GM12878 (cell line): ENCODE measurements at regions not wholly inside any gene's neighbourhood (a gene's known extent, or its start where the extent isn't known, plus 50 kb on each side); places are given as distances from the start of the nearest gene placed in this dataset.

ENCODE experiments used
- ATAC-seq: fragments of 200-7000 bp; cut with Tn5 transposase; 3 replicates; pipeline ENCODE4 v1.9.1; 2020; ENCODE audit warnings: mild to moderate bottlenecking, moderate library complexity
- BruUV-seq: library from RNA; stranded (reverse); fragments of 400-500 nt; replicated peaks from 2 replicates; lab custom pipeline; 2021; lab: Mats Ljungman, UMichigan
- CTCF ChIA-PET: fragments of 300-600 bp; sonication (Branson Sonifier 250); formaldehyde crosslinking; extraction: SDS; loops from one replicate; lab custom pipeline; 2021; ENCODE audit warnings: inconsistent platforms; lab: Yijun Ruan, JAX
- POLR2A ChIA-PET: fragments of 350-600 bp; formaldehyde crosslinking; extraction: SDS; loops from one replicate; lab custom pipeline; 2021; ENCODE audit warnings: inconsistent platforms; lab: Charles Lee
- RAD21 ChIA-PET: fragments of 300-600 bp; sonication (Branson Sonifier 250); formaldehyde crosslinking; loops from one replicate; lab custom pipeline; 2023; ENCODE audit warnings: antibody characterized with exemption; ENCODE audit not compliant: unreplicated experiment; lab: Charles Lee
- SMC1A ChIA-PET: fragments of 300-600 bp; sonication (Branson Sonifier 250); formaldehyde crosslinking; loops from one replicate; lab custom pipeline; 2023; ENCODE audit not compliant: unreplicated experiment, uncharacterized antibody; lab: Charles Lee
- DNase-seq: peaks from one replicate; pipeline ENCODE4 v3.0.0-alpha.2; 2011; ENCODE audit warnings: low read depth, low spot score
- FAIRE-seq: peaks from 3 replicates; lab custom pipeline; 2011; peaks lifted over from hg19 to GRCh38; lab: Jason Lieb, UNC
- H2AFZ ChIP-seq: 2 replicates; pipeline ENCODE4 v1.6.0; 2011; ENCODE audit warnings: low read depth, low read length, control low read depth; ENCODE audit not compliant: control insufficient read depth
- H3K27ac ChIP-seq: 2 replicates; pipeline ENCODE4 v1.5.1; 2011; ENCODE audit warnings: control low read depth; ENCODE audit not compliant: control insufficient read depth, insufficient read depth
- H3K27me3 ChIP-seq, 2 experiments: replicated peaks in 1 of 2; 2 replicates each; pipeline versions ENCODE4 v1.6.0 to v1.6.1; 2011; ENCODE audit warnings: low read length in 1 of 2; ENCODE audit not compliant: control insufficient read depth in 2 of 2, insufficient read depth in 2 of 2
- H3K36me3 ChIP-seq, 2 experiments: 2 replicates each; pipeline ENCODE4 v1.5.1; 2011; ENCODE audit warnings: low read length in 1 of 2; ENCODE audit not compliant: control insufficient read depth in 2 of 2, insufficient read depth in 2 of 2
- H3K4me1 ChIP-seq: 2 replicates; pipeline ENCODE4 v1.6.1; 2011; ENCODE audit warnings: mild to moderate bottlenecking, low read length, moderate library complexity, mixed read lengths; ENCODE audit not compliant: control insufficient read depth, insufficient read depth
- H3K4me2 ChIP-seq: 2 replicates; pipeline ENCODE4 v1.6.0; 2011; ENCODE audit warnings: control low read depth; ENCODE audit not compliant: control insufficient read depth, insufficient read depth
- H3K4me3 ChIP-seq: fragments of 200-600 bp; sonication (generic); 2 replicates; pipeline ENCODE4 v1.5.1; 2016
- H3K79me2 ChIP-seq: 2 replicates; pipeline ENCODE4 v1.6.0; 2011; ENCODE audit warnings: low read length; ENCODE audit not compliant: control insufficient read depth, insufficient read depth
- H3K9ac ChIP-seq: 2 replicates; pipeline ENCODE4 v1.8.0; 2011; ENCODE audit warnings: low read length, control low read depth, mixed read lengths; ENCODE audit not compliant: control insufficient read depth, insufficient read depth
- H3K9me3 ChIP-seq: replicated peaks from 3 replicates; pipeline ENCODE4 v1.5.1; 2011; ENCODE audit warnings: mild to moderate bottlenecking, low read length; ENCODE audit not compliant: control insufficient read depth, insufficient read depth
- H4K20me1 ChIP-seq: 2 replicates; pipeline ENCODE4 v1.6.0; 2011; ENCODE audit not compliant: control insufficient read depth, insufficient read depth
- CREM ChIP-seq: IDR thresholded peaks from 2 replicates; pipeline ENCODE4 v1.6.1; 2014; ENCODE audit warnings: antibody characterized with exemption, low read depth
- GABPA ChIP-seq: IDR thresholded peaks from 2 replicates; pipeline ENCODE4 v1.6.1; 2014; ENCODE audit warnings: antibody characterized with exemption, low read depth, mild to moderate bottlenecking, inconsistent platforms
- GATAD2B ChIP-seq: fragments of 450-650 bp; conservative IDR thresholded peaks from 2 replicates; pipeline ENCODE4 v1.6.1; 2017; ENCODE audit warnings: low read depth, mild to moderate bottlenecking, moderate library complexity
- JUNB ChIP-seq: IDR thresholded peaks from 2 replicates; pipeline ENCODE4 v1.6.1; 2016; ENCODE audit warnings: antibody characterized with exemption, mild to moderate bottlenecking
- MEF2A ChIP-seq: IDR thresholded peaks from 2 replicates; pipeline ENCODE4 v1.6.1; 2011; ENCODE audit warnings: low read depth, mild to moderate bottlenecking, low read length, moderate library complexity; ENCODE audit not compliant: insufficient read depth
- NBN ChIP-seq: fragments of 450-650 bp; IDR thresholded peaks from 2 replicates; pipeline ENCODE4 v1.6.1; 2016
- PAX5 ChIP-seq: IDR thresholded peaks from 2 replicates; pipeline ENCODE4 v1.6.1; 2011; ENCODE audit warnings: low read depth, low read length, borderline replicate concordance
- POLR2A ChIP-seq: IDR thresholded peaks from 2 replicates; pipeline ENCODE4 v1.6.1; 2011; ENCODE audit warnings: low read depth, mild to moderate bottlenecking, low read length
- RCOR1 ChIP-seq: conservative IDR thresholded peaks from 2 replicates; pipeline ENCODE4 v1.6.1; 2012; ENCODE audit warnings: low read depth, low read length, improper control_type of control experiment
- RFX5 ChIP-seq: IDR thresholded peaks from 2 replicates; pipeline ENCODE4 v1.6.1; 2011; ENCODE audit warnings: low read depth, low read length, improper control_type of control experiment
- SMAD1 ChIP-seq: fragments of 450-650 bp; IDR thresholded peaks from 2 replicates; pipeline ENCODE4 v1.6.1; 2018; ENCODE audit warnings: mild to moderate bottlenecking, low read depth; ENCODE audit not compliant: partially characterized antibody
- SPI1 ChIP-seq: IDR thresholded peaks from 2 replicates; pipeline ENCODE4 v1.6.1; 2011; ENCODE audit warnings: low read depth, mild to moderate bottlenecking, low read length, moderate library complexity, borderline replicate concordance; ENCODE audit not compliant: insufficient read depth
- TCF3 ChIP-seq: IDR thresholded peaks from 2 replicates; pipeline ENCODE4 v1.6.1; 2012; ENCODE audit warnings: low read depth, mild to moderate bottlenecking, low read length, borderline replicate concordance; ENCODE audit not compliant: insufficient read depth
- ZNF217 ChIP-seq: fragments of 450-650 bp; IDR thresholded peaks from 2 replicates; pipeline ENCODE4 v1.6.1; 2017; ENCODE audit warnings: antibody characterized with exemption, mild to moderate bottlenecking
- WGBS: methylation state at CpG from one replicate; pipeline ENCODE4 v1.1.6; 2016; ENCODE audit warnings: low lambda C conversion rate; ENCODE audit not compliant: insufficient replicate concordance, insufficient coverage; ENCODE audit errors: missing lambda C conversion rate; 5-methylcytosine and 5-hydroxymethylcytosine counted together
- in situ Hi-C: fragments of 300-500 bp; cut with MboI; formaldehyde crosslinking; loops from 9 replicates; pipeline ENCODE4 v1.14.3; 2018; ENCODE audit warnings: mixed read lengths
- intact Hi-C: fragments of 100-400 bp; cut with micrococcal nuclease; formaldehyde crosslinking; loops from one replicate; pipeline ENCODE4 v1.14.2; 2022; ENCODE audit not compliant: unreplicated experiment
- TF ChIP-seq, protein P1 (sequence below): fragments of 450-650 bp; IDR thresholded peaks from 2 replicates; pipeline ENCODE4 v1.6.1; 2017; ENCODE audit warnings: mild to moderate bottlenecking, low read depth, inconsistent platforms; ENCODE audit not compliant: poor library complexity, severe bottlenecking

DNA sequence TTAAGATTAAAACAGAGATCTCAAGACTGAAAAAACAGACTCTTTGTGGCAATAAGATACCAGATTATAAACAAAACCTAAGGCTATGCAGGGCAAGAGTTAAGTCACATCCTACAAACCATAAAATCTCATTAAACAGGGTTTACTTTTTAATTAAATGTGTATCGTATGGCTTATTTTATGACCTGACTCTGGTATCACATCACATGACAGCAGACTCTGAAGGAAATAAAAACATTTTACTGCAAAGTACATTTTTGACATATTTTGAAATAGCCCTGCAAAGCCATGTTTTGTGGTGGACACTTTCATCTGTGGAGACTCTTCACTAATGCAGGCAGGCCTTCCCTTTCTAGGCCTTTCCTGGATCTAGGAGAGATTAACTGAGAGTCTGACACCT lies 327.6 kb upstream of the CLEC14A start:
- no peak overlapping the region for H3K4me2 ChIP-seq
- POLR2A ChIA-PET = no interaction called here
- no peaks in the 10 kb centered on the region for H3K27me3 ChIP-seq
- no peaks in the 10 kb centered on the region for H3K79me2 ChIP-seq
- H3K9me3 ChIP-seq = no peaks in the 10 kb centered on the region
- ATAC-seq (no peak), FAIRE-seq (no peak), DNase-seq (no peak)
- no peak overlapping the region for H3K27ac ChIP-seq
- no peak overlapping the region for H3K4me3 ChIP-seq
- no TSS peak for BruUV-seq
- H3K36me3 ChIP-seq = no peaks in the 10 kb centered on the region
- no peaks in the 10 kb centered on the region for H4K20me1 ChIP-seq
- SMC1A ChIA-PET = no interaction called here
- RAD21 ChIA-PET = no interaction called here
- WGBS = 54% methylated on average over 1 of the region's 1 CpG
- TF ChIP-seq GATAD2B = no peak
- no peak for TF ChIP-seq RCOR1
- no peak for TF ChIP-seq POLR2A
- TF ChIP-seq ZNF217 = no peak
- no peak for TF ChIP-seq RFX5
- no peak for TF ChIP-seq TCF3
- TF ChIP-seq, protein P1, sequence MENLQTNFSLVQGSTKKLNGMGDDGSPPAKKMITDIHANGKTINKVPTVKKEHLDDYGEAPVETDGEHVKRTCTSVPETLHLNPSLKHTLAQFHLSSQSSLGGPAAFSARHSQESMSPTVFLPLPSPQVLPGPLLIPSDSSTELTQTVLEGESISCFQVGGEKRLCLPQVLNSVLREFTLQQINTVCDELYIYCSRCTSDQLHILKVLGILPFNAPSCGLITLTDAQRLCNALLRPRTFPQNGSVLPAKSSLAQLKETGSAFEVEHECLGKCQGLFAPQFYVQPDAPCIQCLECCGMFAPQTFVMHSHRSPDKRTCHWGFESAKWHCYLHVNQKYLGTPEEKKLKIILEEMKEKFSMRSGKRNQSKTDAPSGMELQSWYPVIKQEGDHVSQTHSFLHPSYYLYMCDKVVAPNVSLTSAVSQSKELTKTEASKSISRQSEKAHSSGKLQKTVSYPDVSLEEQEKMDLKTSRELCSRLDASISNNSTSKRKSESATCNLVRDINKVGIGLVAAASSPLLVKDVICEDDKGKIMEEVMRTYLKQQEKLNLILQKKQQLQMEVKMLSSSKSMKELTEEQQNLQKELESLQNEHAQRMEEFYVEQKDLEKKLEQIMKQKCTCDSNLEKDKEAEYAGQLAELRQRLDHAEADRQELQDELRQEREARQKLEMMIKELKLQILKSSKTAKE = no peak
- TF ChIP-seq GABPA = no peak
- TF ChIP-seq PAX5 = no peak
- TF ChIP-seq MEF2A = no peak
- TF ChIP-seq SPI1 = no peak
- TF ChIP-seq CREM = no peak
- no peak for TF ChIP-seq JUNB
- TF ChIP-seq NBN = no peak
- no peak for TF ChIP-seq SMAD1
- in situ Hi-C loops = no loop called here
- H2AFZ ChIP-seq = no peak overlapping the region
- intact Hi-C loops = no loop called here
- H3K9ac ChIP-seq = no peak overlapping the region
- H3K4me1 ChIP-seq = no peaks in the 10 kb centered on the region
- CTCF ChIA-PET = no interaction called here
